Right renal pelvis (tissue), 4 donors: ENCODE measurements at regions not wholly inside any gene's neighbourhood (a gene's known extent, or its start where the extent isn't known, plus 50 kb on each side); places are given as distances from the start of the nearest gene placed in this dataset.

ENCODE experiments used
- DNase-seq, 4 donors: peaks; one replicate each; pipeline ENCODE4 v3.0.0-alpha.2; 2013; ENCODE audit warnings: low read depth in 4 of 4, low spot score in 3 of 4, missing footprints in 1 of 4

- no peak for DNase-seq
These were observed 517.1 kb downstream of the EPHA3 start for GRCh38 chr3:89624494-89624893.

- no peak for DNase-seq
These were observed 518.5 kb downstream of the EPHA3 start for GRCh38 chr3:89625945-89626344.

- no peak for DNase-seq
These were observed 521.6 kb downstream of the EPHA3 start for GRCh38 chr3:89628856-89629670.

GRCh38 chr3:89635137-89635536 lies 527.7 kb downstream of the EPHA3 start:
- no peak for DNase-seq

- no peak for DNase-seq
These were observed 537.3 kb downstream of the EPHA3 start for GRCh38 chr3:89644716-89645115.

GRCh38 chr3:89649431-89649830 lies 542.0 kb downstream of the EPHA3 start:
- DNase-seq: no peak

- DNase-seq: no peak
These were observed 546.6 kb downstream of the EPHA3 start for GRCh38 chr3:89654031-89654430.

- DNase-seq: no peak
These were observed 549.0 kb downstream of the EPHA3 start for GRCh38 chr3:89656388-89656787.

- DNase-seq: no peak
These were observed 572.3 kb downstream of the EPHA3 start for GRCh38 chr3:89679686-89680085.

- no peak for DNase-seq
These were observed 575.1 kb downstream of the EPHA3 start for GRCh38 chr3:89682556-89682955.

GRCh38 chr3:89685731-89686130 lies 578.3 kb downstream of the EPHA3 start:
- DNase-seq: no peak

GRCh38 chr3:89690646-89691045 lies 583.2 kb downstream of the EPHA3 start:
- no peak for DNase-seq

- DNase-seq: no peak
These were observed 585.2 kb downstream of the EPHA3 start for GRCh38 chr3:89692601-89693000.

GRCh38 chr3:89697321-89697916 lies 590.0 kb downstream of the EPHA3 start:
- DNase-seq: no peak

- no peak for DNase-seq
These were observed 590.9 kb downstream of the EPHA3 start for GRCh38 chr3:89698208-89698830.

GRCh38 chr3:89699229-89699628 lies 591.8 kb downstream of the EPHA3 start:
- DNase-seq: no peak

- DNase-seq: no peak
These were observed 592.4 kb downstream of the EPHA3 start for GRCh38 chr3:89699771-89700170.

GRCh38 chr3:89702404-89702803 lies 595.0 kb downstream of the EPHA3 start:
- no peak for DNase-seq

- no peak for DNase-seq
These were observed 605.8 kb downstream of the EPHA3 start for GRCh38 chr3:89713196-89713595.

- DNase-seq: no peak
These were observed 606.8 kb downstream of the EPHA3 start for GRCh38 chr3:89714237-89714636.

GRCh38 chr3:89740080-89740880 lies 632.9 kb downstream of the EPHA3 start:
- DNase-seq: no peak
